ENCODE measurements at regions not wholly inside any gene's neighbourhood (a gene's known extent, or its start where the extent isn't known, plus 50 kb on each side); places are given as distances from the start of the nearest gene placed in this dataset.

DNA sequence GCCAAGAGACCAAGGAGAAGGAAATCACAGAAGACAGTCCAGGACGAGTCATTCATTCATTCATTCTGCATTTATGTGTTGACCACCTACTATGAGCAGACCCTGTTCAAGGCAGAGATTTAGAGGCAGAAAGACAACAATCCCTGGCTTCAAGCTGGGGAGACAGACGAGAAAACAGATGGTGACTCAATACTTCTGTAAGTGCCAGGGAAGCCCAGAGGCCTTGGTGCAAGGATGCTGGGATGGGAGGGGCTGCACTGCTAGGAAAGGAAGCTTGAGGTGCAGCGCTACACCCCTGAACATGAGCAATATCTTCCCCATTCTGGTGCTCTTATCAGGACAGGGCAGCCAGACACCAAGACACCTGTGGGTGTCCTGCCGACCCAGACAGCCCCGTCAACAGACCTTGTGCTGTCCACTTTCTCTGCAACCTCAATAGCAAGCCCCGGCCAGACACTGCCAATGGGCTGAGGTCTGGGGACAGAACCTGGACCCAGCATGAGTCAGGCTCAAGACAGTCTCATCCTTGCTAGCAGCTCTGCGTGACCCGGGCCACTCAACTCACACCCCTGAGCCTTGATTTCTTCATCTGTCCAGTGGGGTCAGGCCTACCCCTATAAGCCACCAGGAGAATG, 163.5 kb downstream of the COPRS start:
- H3K27me3 ChIP-seq (replicated peaks), result no peaks in the 10 kb centered on the region
- DNase-seq, result no peak
- H3K27ac ChIP-seq, result no peak overlapping the region
- TF ChIP-seq, protein P1, sequence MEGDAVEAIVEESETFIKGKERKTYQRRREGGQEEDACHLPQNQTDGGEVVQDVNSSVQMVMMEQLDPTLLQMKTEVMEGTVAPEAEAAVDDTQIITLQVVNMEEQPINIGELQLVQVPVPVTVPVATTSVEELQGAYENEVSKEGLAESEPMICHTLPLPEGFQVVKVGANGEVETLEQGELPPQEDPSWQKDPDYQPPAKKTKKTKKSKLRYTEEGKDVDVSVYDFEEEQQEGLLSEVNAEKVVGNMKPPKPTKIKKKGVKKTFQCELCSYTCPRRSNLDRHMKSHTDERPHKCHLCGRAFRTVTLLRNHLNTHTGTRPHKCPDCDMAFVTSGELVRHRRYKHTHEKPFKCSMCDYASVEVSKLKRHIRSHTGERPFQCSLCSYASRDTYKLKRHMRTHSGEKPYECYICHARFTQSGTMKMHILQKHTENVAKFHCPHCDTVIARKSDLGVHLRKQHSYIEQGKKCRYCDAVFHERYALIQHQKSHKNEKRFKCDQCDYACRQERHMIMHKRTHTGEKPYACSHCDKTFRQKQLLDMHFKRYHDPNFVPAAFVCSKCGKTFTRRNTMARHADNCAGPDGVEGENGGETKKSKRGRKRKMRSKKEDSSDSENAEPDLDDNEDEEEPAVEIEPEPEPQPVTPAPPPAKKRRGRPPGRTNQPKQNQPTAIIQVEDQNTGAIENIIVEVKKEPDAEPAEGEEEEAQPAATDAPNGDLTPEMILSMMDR (IDR thresholded peaks at IDR 0.05; ENCODE audit: low read depth, low read length, missing control alignments), result no peak
- no peaks in the 10 kb centered on the region for H3K36me3 ChIP-seq (replicated peaks)
- in situ Hi-C loops (cut with HindIII; ENCODE audit: low pct_ligation_motif_present, low sequenced_read_pairs), result no loop called here
- no peak overlapping the region for H3K4me3 ChIP-seq (ENCODE audit: low read depth, low read length)

DNA sequence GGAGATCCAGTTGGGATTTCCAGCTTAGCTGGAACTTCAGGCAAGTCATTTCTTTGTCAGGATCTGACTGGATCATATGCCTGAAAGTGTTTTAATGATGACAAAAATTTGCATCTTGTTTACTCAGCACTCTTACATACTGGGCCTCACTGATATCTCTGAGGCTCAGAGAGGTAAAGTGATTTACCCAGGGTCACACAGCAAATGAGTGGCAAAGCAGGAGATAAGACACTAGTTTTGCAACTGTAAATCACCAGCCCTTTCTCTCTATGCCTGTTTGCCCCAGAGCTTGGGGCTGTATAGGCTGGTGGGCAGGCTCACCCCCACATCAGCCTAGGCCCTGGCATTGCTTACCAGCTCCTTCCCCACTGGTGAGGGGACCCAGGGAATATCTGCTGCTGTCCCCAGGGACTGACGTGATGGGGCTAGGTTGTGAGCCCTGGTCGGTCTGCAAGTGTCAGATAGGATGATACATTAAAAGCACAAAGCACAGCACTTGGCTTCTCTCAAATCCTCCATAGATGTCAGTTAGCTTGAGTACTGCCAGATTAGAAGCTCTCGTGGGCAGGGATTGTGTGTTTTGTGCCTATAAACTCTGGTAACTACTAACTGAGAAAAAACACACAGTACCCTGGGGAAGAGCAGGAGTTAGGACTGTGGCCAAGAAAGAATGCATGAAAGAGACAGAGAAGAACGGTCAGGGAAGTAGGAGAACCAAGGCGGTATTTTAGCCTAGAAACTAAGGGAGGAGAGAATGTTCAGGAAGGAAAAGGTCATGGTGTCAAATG, 165.4 kb downstream of the COPRS start:
- DNase-seq, result no peak
- H3K4me3 ChIP-seq (ENCODE audit: low read depth, low read length), result no peak overlapping the region
- in situ Hi-C loops (cut with HindIII; ENCODE audit: low pct_ligation_motif_present, low sequenced_read_pairs), result no loop called here
- no peaks in the 10 kb centered on the region for H3K27me3 ChIP-seq (replicated peaks)
- TF ChIP-seq, protein P1 (IDR thresholded peaks at IDR 0.05; ENCODE audit: low read depth, low read length, missing control alignments), result no peak
- H3K27ac ChIP-seq, result no peak overlapping the region
- H3K36me3 ChIP-seq (replicated peaks), result no peaks in the 10 kb centered on the region

- Histone ChIP-seq H3K4me3 (ENCODE audit: low read depth, low read length) (no peak overlapping the region), H3K27me3 (replicated peaks) (no peaks in the 10 kb centered on the region), H3K27ac (no peak overlapping the region), H3K36me3 (replicated peaks) (no peaks in the 10 kb centered on the region)
- DNase-seq, result no peak
- TF ChIP-seq, protein P1 (IDR thresholded peaks at IDR 0.05; ENCODE audit: low read depth, low read length, missing control alignments), result no peak
- in situ Hi-C loops (cut with HindIII; ENCODE audit: low pct_ligation_motif_present, low sequenced_read_pairs), result no loop called here
Measured at GRCh38 chr17:31692632-31693031, 166.4 kb downstream of the COPRS start.

DNA sequence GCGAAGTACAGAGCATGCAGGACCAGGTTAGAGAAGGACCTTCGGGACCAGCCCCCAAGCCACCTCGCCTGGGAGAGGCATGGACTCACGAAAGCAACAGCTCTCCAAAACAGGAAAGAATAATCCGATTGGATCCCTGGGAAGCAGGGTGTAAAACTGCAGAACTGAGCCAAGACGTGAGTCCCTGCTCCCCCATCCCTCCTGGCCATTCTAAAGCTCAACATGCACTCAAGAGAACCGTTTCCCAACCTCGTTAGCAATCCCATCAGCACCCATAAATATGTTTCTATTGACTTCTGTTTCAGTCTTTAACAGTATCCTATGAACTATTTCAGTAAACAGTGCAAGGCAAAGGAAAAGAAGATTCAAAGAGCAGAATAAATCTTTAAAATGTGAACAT, 167.0 kb downstream of the COPRS start:
- Histone ChIP-seq H3K36me3 (replicated peaks) (no peaks in the 10 kb centered on the region), H3K4me3 (ENCODE audit: low read depth, low read length) (no peak overlapping the region), H3K27me3 (replicated peaks) (no peaks in the 10 kb centered on the region), H3K27ac (no peak overlapping the region)
- no peak for DNase-seq
- TF ChIP-seq, protein P1 (IDR thresholded peaks at IDR 0.05; ENCODE audit: low read depth, low read length, missing control alignments), result no peak
- in situ Hi-C loops (cut with HindIII; ENCODE audit: low pct_ligation_motif_present, low sequenced_read_pairs), result no loop called here

GRCh38 chr17:31691251-31691905, 167.7 kb downstream of the COPRS start:
- no peaks in the 10 kb centered on the region for H3K27me3 ChIP-seq (replicated peaks)
- TF ChIP-seq, protein P1 (IDR thresholded peaks at IDR 0.05; ENCODE audit: low read depth, low read length, missing control alignments), result no peak
- DNase-seq, result no peak
- H3K4me3 ChIP-seq (ENCODE audit: low read depth, low read length), result no peak overlapping the region
- H3K36me3 ChIP-seq (replicated peaks), result no peaks in the 10 kb centered on the region
- no peak overlapping the region for H3K27ac ChIP-seq
- in situ Hi-C loops (cut with HindIII; ENCODE audit: low pct_ligation_motif_present, low sequenced_read_pairs), result no loop called here
